ENCODE measurements at regions not wholly inside any gene's neighbourhood (a gene's known extent, or its start where the extent isn't known, plus 50 kb on each side); places are given as distances from the start of the nearest gene placed in this dataset.

GRCh38 chr20:60446267-60447111 is 488.3 kb downstream of the CDH26 start:
- H3K27me3 ChIP-seq (ENCODE audit: control insufficient read depth in 3 of 3, insufficient read depth in 3 of 3, low read length in 2 of 3), result no peaks in the 10 kb centered on the region
- no peak for ATAC-seq (ENCODE audit: insufficient read depth, low FRiP score)
- H3K4me1 ChIP-seq (ENCODE audit: control insufficient read depth in 5 of 5, insufficient read depth in 5 of 5, low read length in 5 of 5), result no peaks in the 10 kb centered on the region
- DNase-seq, result no peak
- no peak overlapping the region for H3K27ac ChIP-seq (ENCODE audit: low read depth in 1 of 2, low read length in 1 of 2)
- no peaks in the 10 kb centered on the region for H3K36me3 ChIP-seq (ENCODE audit: control insufficient read depth in 4 of 4, insufficient read depth in 4 of 4, low read length in 4 of 4)
- no peaks in the 10 kb centered on the region for H3K9me3 ChIP-seq (ENCODE audit: control insufficient read depth in 4 of 4, insufficient read depth in 3 of 4, low read length in 3 of 4)
- H3K4me3 ChIP-seq, result no peak overlapping the region
- no peak overlapping the region for H3K9ac ChIP-seq (ENCODE audit: insufficient read depth in 1 of 2, low read length in 2 of 2)
- no peak for TF ChIP-seq CTCF (IDR thresholded peaks at IDR 0.05; ENCODE audit: control extremely low read depth, extremely low read depth)
- 28 to 50% methylated on average over 9 of the region's 9 CpGs for WGBS, 2 donors

- Histone ChIP-seq H3K4me3 (no peak overlapping the region), H3K9ac (ENCODE audit: insufficient read depth in 1 of 2, low read length in 2 of 2) (no peak overlapping the region), H3K27me3 (ENCODE audit: control insufficient read depth in 3 of 3, insufficient read depth in 3 of 3, low read length in 2 of 3) (no peaks in the 10 kb centered on the region), H3K27ac (ENCODE audit: low read depth in 1 of 2, low read length in 1 of 2) (no peak overlapping the region), H3K9me3 (ENCODE audit: control insufficient read depth in 4 of 4, insufficient read depth in 3 of 4, low read length in 3 of 4) (no peaks in the 10 kb centered on the region), H3K36me3 (ENCODE audit: control insufficient read depth in 4 of 4, insufficient read depth in 4 of 4, low read length in 4 of 4) (no peaks in the 10 kb centered on the region), H3K4me1 (ENCODE audit: control insufficient read depth in 5 of 5, insufficient read depth in 5 of 5, low read length in 5 of 5) (no peaks in the 10 kb centered on the region)
- DNase-seq (no peak), ATAC-seq (ENCODE audit: insufficient read depth, low FRiP score) (no peak)
- 58 to 72% methylated on average over 3 of the region's 3 CpGs for WGBS, 2 donors
- TF ChIP-seq CTCF (IDR thresholded peaks at IDR 0.05; ENCODE audit: control extremely low read depth, extremely low read depth), result no peak
Measured at GRCh38 chr20:60447703-60448102, 489.5 kb downstream of the CDH26 start.

GRCh38 chr20:60453388-60454246 is 495.4 kb downstream of the CDH26 start:
- H3K9me3 ChIP-seq (ENCODE audit: control insufficient read depth in 4 of 4, insufficient read depth in 3 of 4, low read length in 3 of 4), result peaks cover 0 to 1% (median 0%) of the 10 kb centered on the region in 4 donors
- no peak overlapping the region for H3K27ac ChIP-seq (ENCODE audit: low read depth in 1 of 2, low read length in 1 of 2)
- H3K36me3 ChIP-seq (ENCODE audit: control insufficient read depth in 4 of 4, insufficient read depth in 4 of 4, low read length in 4 of 4), result no peaks in the 10 kb centered on the region
- H3K4me3 ChIP-seq, result no peak overlapping the region
- DNase-seq, result no peak
- ATAC-seq (ENCODE audit: insufficient read depth, low FRiP score), result no peak
- no peak for TF ChIP-seq CTCF (IDR thresholded peaks at IDR 0.05; ENCODE audit: control extremely low read depth, extremely low read depth)
- H3K27me3 ChIP-seq (ENCODE audit: control insufficient read depth in 3 of 3, insufficient read depth in 3 of 3, low read length in 2 of 3), result no peaks in the 10 kb centered on the region
- no peak overlapping the region for H3K9ac ChIP-seq (ENCODE audit: insufficient read depth in 1 of 2, low read length in 2 of 2)
- 79 to 85% methylated on average over 11 of the region's 11 CpGs for WGBS, 2 donors
- peaks cover 0 to 5% (median 0%) of the 10 kb centered on the region in 5 donors for H3K4me1 ChIP-seq (ENCODE audit: control insufficient read depth in 5 of 5, insufficient read depth in 5 of 5, low read length in 5 of 5)

Measured in lung (tissue), 11 donors.